NCI-H2227 (cell line): ENCODE measurements at regions not wholly inside any gene's neighbourhood (a gene's known extent, or its start where the extent isn't known, plus 50 kb on each side); places are given as distances from the start of the nearest gene placed in this dataset.
"Not testable (repeated sequence)": the region's sequence is repeated elsewhere in the genome, so short reads cannot be mapped to it uniquely, and the experiment has no call there.

ENCODE experiments used
- DNase-seq: peaks from one replicate; lab custom pipeline; 2025; ENCODE audit not compliant: unreplicated experiment; lab: John Stamatoyannopoulos, UW

GRCh38 chr9:42370172-42370571 is 186.7 kb downstream of the SPATA31A6 start:
- not testable (repeated sequence) for DNase-seq

GRCh38 chr9:42371417-42371816 is 188.0 kb downstream of the SPATA31A6 start:
- DNase-seq: not testable (repeated sequence)

GRCh38 chr9:42377530-42378417 is 194.3 kb downstream of the SPATA31A6 start:
- not testable (repeated sequence) for DNase-seq

GRCh38 chr9:42378418-42378815 is 195.0 kb downstream of the SPATA31A6 start:
- DNase-seq: no peak

GRCh38 chr9:42379602-42380001 is 196.1 kb downstream of the SPATA31A6 start:
- DNase-seq: not testable (repeated sequence)

GRCh38 chr9:42384585-42384984 is 201.1 kb downstream of the SPATA31A6 start:
- DNase-seq: not testable (repeated sequence)

GRCh38 chr9:42385574-42386120 is 202.2 kb downstream of the SPATA31A6 start:
- not testable (repeated sequence) for DNase-seq

GRCh38 chr9:42386477-42386876 is 203.0 kb downstream of the SPATA31A6 start:
- no peak for DNase-seq

- no peak for DNase-seq
Measured at GRCh38 chr9:42388146-42388690, 204.8 kb downstream of the SPATA31A6 start.

- no peak for DNase-seq
Measured at GRCh38 chr9:42388846-42389245, 205.4 kb downstream of the SPATA31A6 start.

- DNase-seq: not testable (repeated sequence)
Measured at GRCh38 chr9:42392773-42393455, 209.5 kb downstream of the SPATA31A6 start.

GRCh38 chr9:42396318-42396717 is 212.9 kb downstream of the SPATA31A6 start:
- DNase-seq: no peak

GRCh38 chr9:42397336-42397735 is 213.9 kb downstream of the SPATA31A6 start:
- DNase-seq: not testable (repeated sequence)

- DNase-seq: not testable (repeated sequence)
Measured at GRCh38 chr9:42402919-42403318, 219.5 kb downstream of the SPATA31A6 start.

- not testable (repeated sequence) for DNase-seq
Measured at GRCh38 chr9:42409581-42409980, 226.1 kb downstream of the SPATA31A6 start.

- DNase-seq: not testable (repeated sequence)
Measured at GRCh38 chr9:42412354-42412753, 228.9 kb downstream of the SPATA31A6 start.

- not testable (repeated sequence) for DNase-seq
Measured at GRCh38 chr9:42414865-42415264, 231.4 kb downstream of the SPATA31A6 start.

GRCh38 chr9:42419652-42420051 is 236.2 kb downstream of the SPATA31A6 start:
- not testable (repeated sequence) for DNase-seq

- DNase-seq: not testable (repeated sequence)
Measured at GRCh38 chr9:42420324-42420723, 236.9 kb downstream of the SPATA31A6 start.

- DNase-seq: not testable (repeated sequence)
Measured at GRCh38 chr9:42421630-42422029, 238.2 kb downstream of the SPATA31A6 start.
